ENCODE measurements at regions not wholly inside any gene's neighbourhood (a gene's known extent, or its start where the extent isn't known, plus 50 kb on each side); places are given as distances from the start of the nearest gene placed in this dataset.

DNA sequence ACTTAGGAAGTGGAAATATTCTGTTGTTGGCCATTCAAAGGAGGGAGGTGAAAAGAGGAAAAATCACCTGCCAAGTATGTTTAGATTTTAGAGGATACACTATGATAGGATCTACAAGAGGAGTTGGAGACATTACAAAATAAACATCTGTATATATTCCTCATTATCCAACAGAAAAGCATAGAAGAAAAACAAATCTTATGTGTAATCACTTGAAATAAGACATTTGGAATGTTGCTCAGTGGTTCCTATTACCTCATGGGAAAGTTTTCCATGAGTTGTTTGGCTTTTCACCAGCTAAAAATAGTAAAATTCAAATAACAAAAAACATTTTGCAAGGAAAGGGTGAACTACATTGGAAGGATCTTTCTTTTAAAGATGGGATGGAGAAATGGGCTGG lies 76.7 kb upstream of the CARMIL1 start (continued):
- TF ChIP-seq ZNF296 (CRISPR knock-in tag; conservative IDR thresholded peaks at IDR 0.05) (no peak), GATA4 (IDR thresholded peaks at IDR 0.05; ENCODE audit: borderline replicate concordance, low read depth) (no peak), ZNF101 (CRISPR knock-in tag; IDR thresholded peaks at IDR 0.05; ENCODE audit: borderline replicate concordance, low read depth) (no peak), SMAD1 (CRISPR knock-in tag; IDR thresholded peaks at IDR 0.05; ENCODE audit: borderline replicate concordance, low read depth) (no peak), PPARG (CRISPR knock-in tag; conservative IDR thresholded peaks at IDR 0.05) (no peak)
- TF ChIP-seq, protein P1, sequence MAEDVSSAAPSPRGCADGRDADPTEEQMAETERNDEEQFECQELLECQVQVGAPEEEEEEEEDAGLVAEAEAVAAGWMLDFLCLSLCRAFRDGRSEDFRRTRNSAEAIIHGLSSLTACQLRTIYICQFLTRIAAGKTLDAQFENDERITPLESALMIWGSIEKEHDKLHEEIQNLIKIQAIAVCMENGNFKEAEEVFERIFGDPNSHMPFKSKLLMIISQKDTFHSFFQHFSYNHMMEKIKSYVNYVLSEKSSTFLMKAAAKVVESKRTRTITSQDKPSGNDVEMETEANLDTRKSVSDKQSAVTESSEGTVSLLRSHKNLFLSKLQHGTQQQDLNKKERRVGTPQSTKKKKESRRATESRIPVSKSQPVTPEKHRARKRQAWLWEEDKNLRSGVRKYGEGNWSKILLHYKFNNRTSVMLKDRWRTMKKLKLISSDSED (CRISPR knock-in tag; IDR thresholded peaks at IDR 0.05): no peak

DNA sequence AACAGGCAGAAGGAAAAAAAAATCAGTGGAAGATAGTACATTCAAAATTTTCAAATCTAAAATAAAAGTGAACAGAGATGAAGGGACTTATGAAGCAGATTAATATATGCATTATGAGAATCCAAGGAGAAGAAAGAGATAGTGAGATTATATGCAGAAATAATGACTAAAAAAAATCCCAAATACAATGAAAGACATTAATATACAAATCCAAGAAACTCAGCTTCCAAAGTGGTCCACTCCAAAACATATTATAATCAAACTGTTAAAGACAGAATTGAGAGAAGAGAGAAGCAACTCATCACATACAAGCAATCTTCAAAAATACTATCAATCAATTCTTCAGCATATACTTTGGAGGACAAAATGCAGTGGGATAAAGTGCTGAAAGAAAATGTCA lies 73.5 kb upstream of the CARMIL1 start:
- Histone ChIP-seq H3K27ac (ENCODE audit: extremely low read length, insufficient read depth, low read length) (no peak overlapping the region), H3K4me3 (replicated peaks in 1 of 3; ENCODE audit: insufficient read depth in 1 of 3, low read depth in 2 of 3, low read length in 3 of 3) (no peak overlapping the region), H2AFZ (ENCODE audit: low read length) (no peak overlapping the region), H3K36me3 (replicated peaks in 1 of 2; ENCODE audit: control insufficient read depth in 1 of 2, insufficient read depth in 2 of 2, low read length in 2 of 2) (no peaks in the 10 kb centered on the region), H3K4me2 (ENCODE audit: low read depth, low read length) (no peak overlapping the region), H4K20me1 (ENCODE audit: insufficient read depth, low read length) (no peaks in the 10 kb centered on the region), H3K4me1 (ENCODE audit: insufficient read depth, low read length) (no peaks in the 10 kb centered on the region), H3K9me3 (ENCODE audit: low read length) (0 out of 2 replicates have a peak, but pooled peaks cover 8% of the 10 kb centered on the region), H3K27me3 (ENCODE audit: control insufficient read depth in 1 of 2, insufficient read depth in 2 of 2, low read length in 2 of 2) (no peaks in the 10 kb centered on the region), H3K79me2 (ENCODE audit: insufficient read depth, low read length) (no peaks in the 10 kb centered on the region), H3K9ac (ENCODE audit: insufficient read depth, low read depth, low read length) (no peak overlapping the region)
- DNase-seq (ENCODE audit: low spot score) (no peak), FAIRE-seq (no peak), ATAC-seq (no peak)
- ChIA-PET POLR2A (no interaction called here), CTCF (ENCODE audit: low intra/inter-chr PET ratio, low total read pairs) (no interaction called here)
- in situ Hi-C loops (cut with HindIII; ENCODE audit: extremely low pct_ligation_motif_present, low pct_unique_long_range_greater_than_20kb) (no loop called here), intact Hi-C loops (cut with micrococcal nuclease; ENCODE audit: unreplicated experiment) (no loop called here)
- BruUV-seq (replicated peaks): no TSS peak
- TF ChIP-seq CBX5 (CRISPR knock-in tag; IDR thresholded peaks at IDR 0.05; ENCODE audit: borderline replicate concordance): no peak
- no peak for TF ChIP-seq KDM4B (CRISPR knock-in tag; IDR thresholded peaks at IDR 0.05)
- TF ChIP-seq ZSCAN29 (CRISPR knock-in tag; conservative IDR thresholded peaks at IDR 0.05): no peak
- TF ChIP-seq, protein P2, sequence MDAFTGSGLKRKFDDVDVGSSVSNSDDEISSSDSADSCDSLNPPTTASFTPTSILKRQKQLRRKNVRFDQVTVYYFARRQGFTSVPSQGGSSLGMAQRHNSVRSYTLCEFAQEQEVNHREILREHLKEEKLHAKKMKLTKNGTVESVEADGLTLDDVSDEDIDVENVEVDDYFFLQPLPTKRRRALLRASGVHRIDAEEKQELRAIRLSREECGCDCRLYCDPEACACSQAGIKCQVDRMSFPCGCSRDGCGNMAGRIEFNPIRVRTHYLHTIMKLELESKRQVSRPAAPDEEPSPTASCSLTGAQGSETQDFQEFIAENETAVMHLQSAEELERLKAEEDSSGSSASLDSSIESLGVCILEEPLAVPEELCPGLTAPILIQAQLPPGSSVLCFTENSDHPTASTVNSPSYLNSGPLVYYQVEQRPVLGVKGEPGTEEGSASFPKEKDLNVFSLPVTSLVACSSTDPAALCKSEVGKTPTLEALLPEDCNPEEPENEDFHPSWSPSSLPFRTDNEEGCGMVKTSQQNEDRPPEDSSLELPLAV (CRISPR knock-in tag; conservative IDR thresholded peaks at IDR 0.05; ENCODE audit: low read depth): no peak
- no peak for TF ChIP-seq ZNF660 (CRISPR knock-in tag; IDR thresholded peaks at IDR 0.05; ENCODE audit: borderline replicate concordance, low read depth)
- TF ChIP-seq MAFK (conservative IDR thresholded peaks at IDR 0.05 in 1 of 2, IDR thresholded peaks at IDR 0.05 in 1 of 2; ENCODE audit: low read length in 2 of 2): no peak
- TF ChIP-seq ZNF878 (CRISPR knock-in tag; IDR thresholded peaks at IDR 0.05): no peak
- no peak for TF ChIP-seq PPARG (CRISPR knock-in tag; conservative IDR thresholded peaks at IDR 0.05)
- TF ChIP-seq, protein P3, sequence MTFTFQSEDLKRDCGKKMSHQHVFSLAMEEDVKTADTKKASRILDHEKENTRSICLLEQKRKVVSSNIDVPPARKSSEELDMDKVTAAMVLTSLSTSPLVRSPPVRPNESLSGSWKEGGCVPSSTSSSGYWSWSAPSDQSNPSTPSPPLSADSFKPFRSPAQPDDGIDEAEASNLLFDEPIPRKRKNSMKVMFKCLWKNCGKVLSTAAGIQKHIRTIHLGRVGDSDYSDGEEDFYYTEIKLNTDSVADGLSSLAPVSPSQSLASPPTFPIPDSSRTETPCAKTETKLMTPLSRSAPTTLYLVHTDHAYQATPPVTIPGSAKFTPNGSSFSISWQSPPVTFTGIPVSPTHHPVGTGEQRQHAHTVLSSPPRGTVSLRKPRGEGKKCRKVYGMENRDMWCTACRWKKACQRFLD (CRISPR knock-in tag; IDR thresholded peaks at IDR 0.05; ENCODE audit: borderline replicate concordance): no peak
